Tibial artery (tissue), 4 donors: ENCODE measurements at regions not wholly inside any gene's neighbourhood (a gene's known extent, or its start where the extent isn't known, plus 50 kb on each side); places are given as distances from the start of the nearest gene placed in this dataset.

ENCODE experiments used
- DNase-seq, 2 donors: peaks; one replicate each; pipeline ENCODE4 v3.0.0-alpha.2; 2019
- H3K27ac ChIP-seq, 2 donors: fragments of 200-600 bp; sonication (generic) in 1 of 2; 1 replicate in 1 of 2; 2 replicates in 1 of 2; pipeline ENCODE4 v1.5.1; 2018 to 2019; ENCODE audit warnings: mild to moderate bottlenecking in 1 of 2
- H3K27me3 ChIP-seq, 2 donors: fragments of 200-600 bp; sonication (generic) in 1 of 2; one replicate each; pipeline versions ENCODE4 v1.5.1 to v1.6.0; 2016 to 2019
- H3K36me3 ChIP-seq, 3 donors: fragments of 200-600 bp; sonication (generic) in 2 of 3; one replicate each; pipeline ENCODE4 v1.5.1; 2016 to 2019; ENCODE audit warnings: mild to moderate bottlenecking in 2 of 3
- H3K4me1 ChIP-seq, 4 donors: fragments of 200-600 bp; sonication (generic) in 2 of 4; 1 replicate in 3 of 4; 2 replicates in 1 of 4; pipeline ENCODE4 v1.5.1; 2016 to 2019
- H3K4me3 ChIP-seq, 2 donors: fragments of 200-600 bp; sonication (generic) in 1 of 2; 1 replicate in 1 of 2; 2 replicates in 1 of 2; pipeline ENCODE4 v1.5.1; 2018 to 2019; ENCODE audit warnings: mild to moderate bottlenecking in 2 of 2
- H3K9me3 ChIP-seq, 3 donors: fragments of 200-600 bp; sonication (generic) in 1 of 3; one replicate each; pipeline ENCODE4 v1.5.1; 2016 to 2019
- intact Hi-C: fragments of 100-400 bp; cut with DNase I; formaldehyde crosslinking; loops from one replicate; pipeline ENCODE4 v1.15.0; 2023; ENCODE audit warnings: low total_unique reads
- TF ChIP-seq, protein P1 (sequence below), 2 experiments: fragments of 200-600 bp in 1 of 2; fragments of 450-650 bp in 1 of 2; IDR thresholded peaks; one replicate each; pipeline ENCODE4 v1.5.1; 2017 to 2019; ENCODE audit warnings: antibody characterized with exemption in 2 of 2, mild to moderate bottlenecking in 1 of 2, moderate library complexity in 1 of 2

DNA sequence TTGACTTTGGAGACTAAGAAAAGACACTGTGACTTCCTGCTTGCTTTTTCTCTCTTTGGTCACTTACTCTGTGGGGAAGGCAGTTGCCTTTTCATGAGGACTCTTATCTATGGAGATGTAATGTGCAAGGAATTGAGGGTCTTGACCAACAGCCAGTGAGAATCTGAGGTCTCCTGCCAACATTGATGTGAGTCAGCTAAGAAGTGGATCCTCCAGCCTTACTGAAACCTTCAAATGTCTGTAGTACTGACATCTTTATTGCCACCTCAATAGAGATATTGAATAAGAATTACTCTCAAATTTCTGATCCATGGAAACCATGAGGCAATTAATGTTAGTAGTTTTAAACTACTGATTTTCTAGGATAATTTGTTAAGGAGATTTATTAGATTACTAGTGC is 598.4 kb downstream of the ADGRL2 start:
- no peaks in the 10 kb centered on the region for H3K9me3 ChIP-seq

DNA sequence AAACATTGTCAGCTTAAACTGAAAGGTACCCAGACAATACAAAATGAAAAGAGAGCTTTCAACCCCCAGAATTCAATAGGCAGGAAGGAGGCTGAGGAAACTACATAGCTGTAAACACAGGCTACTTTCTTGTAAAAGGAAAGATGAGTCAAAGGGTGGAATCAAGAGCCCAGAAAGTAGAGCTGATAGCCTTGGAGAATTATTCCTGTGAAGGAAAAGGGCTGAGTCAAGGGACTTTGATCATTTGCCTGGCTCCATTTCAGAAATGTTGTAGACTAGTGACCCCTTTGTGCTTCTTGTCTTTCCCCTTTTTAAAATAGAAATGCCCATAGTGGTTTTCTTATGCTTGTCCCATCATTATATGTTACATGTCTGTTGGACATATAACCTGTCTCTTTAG is 597.6 kb downstream of the ADGRL2 start:
- Histone ChIP-seq H3K27me3 (no peaks in the 10 kb centered on the region), H3K9me3 (no peaks in the 10 kb centered on the region), H3K4me3 (no peak overlapping the region), H3K36me3 (no peaks in the 10 kb centered on the region), H3K27ac (no peak overlapping the region), H3K4me1 (peaks cover 0 to 4% (median under 1%) of the 10 kb centered on the region in 4 donors)
- TF ChIP-seq, protein P1, sequence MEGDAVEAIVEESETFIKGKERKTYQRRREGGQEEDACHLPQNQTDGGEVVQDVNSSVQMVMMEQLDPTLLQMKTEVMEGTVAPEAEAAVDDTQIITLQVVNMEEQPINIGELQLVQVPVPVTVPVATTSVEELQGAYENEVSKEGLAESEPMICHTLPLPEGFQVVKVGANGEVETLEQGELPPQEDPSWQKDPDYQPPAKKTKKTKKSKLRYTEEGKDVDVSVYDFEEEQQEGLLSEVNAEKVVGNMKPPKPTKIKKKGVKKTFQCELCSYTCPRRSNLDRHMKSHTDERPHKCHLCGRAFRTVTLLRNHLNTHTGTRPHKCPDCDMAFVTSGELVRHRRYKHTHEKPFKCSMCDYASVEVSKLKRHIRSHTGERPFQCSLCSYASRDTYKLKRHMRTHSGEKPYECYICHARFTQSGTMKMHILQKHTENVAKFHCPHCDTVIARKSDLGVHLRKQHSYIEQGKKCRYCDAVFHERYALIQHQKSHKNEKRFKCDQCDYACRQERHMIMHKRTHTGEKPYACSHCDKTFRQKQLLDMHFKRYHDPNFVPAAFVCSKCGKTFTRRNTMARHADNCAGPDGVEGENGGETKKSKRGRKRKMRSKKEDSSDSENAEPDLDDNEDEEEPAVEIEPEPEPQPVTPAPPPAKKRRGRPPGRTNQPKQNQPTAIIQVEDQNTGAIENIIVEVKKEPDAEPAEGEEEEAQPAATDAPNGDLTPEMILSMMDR (IDR thresholded peaks at IDR 0.05) = no peak
- DNase-seq = no peak
- intact Hi-C loops = no loop called here

More for the DNA sequence above, 598.4 kb downstream of the ADGRL2 start:
- H3K4me3 ChIP-seq = no peak overlapping the region
- no peak for DNase-seq
- TF ChIP-seq, protein P1 (IDR thresholded peaks at IDR 0.05) = no peak
- intact Hi-C loops = no loop called here
- no peaks in the 10 kb centered on the region for H3K36me3 ChIP-seq
- no peaks in the 10 kb centered on the region for H3K27me3 ChIP-seq
- H3K4me1 ChIP-seq = peaks cover 0 to 4% (median 0%) of the 10 kb centered on the region in 4 donors
- no peak overlapping the region for H3K27ac ChIP-seq

DNA sequence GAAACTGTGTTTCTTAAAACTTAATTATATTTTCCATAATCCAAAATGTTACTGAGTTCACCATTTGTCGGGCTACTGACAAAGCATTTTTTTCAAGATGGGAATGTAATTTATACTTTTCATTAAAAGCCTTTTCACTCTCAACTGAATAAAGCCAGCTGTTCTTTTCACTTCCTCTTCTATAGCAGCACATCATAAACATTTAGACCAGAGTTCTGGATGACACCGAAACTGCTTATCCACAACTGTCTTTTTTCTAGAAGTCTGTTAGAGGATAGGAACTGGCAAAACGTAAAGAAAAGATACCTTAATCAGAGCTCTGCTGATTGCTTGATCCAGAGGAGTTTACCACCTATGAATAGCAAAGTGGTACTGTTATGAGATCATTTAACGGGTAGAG is 594.7 kb downstream of the ADGRL2 start:
- Histone ChIP-seq H3K27ac (no peak overlapping the region), H3K9me3 (no peaks in the 10 kb centered on the region), H3K36me3 (no peaks in the 10 kb centered on the region), H3K27me3 (no peaks in the 10 kb centered on the region), H3K4me3 (no peak overlapping the region), H3K4me1 (peaks cover 0 to 19% (median 2%) of the 10 kb centered on the region in 4 donors)
- intact Hi-C loops = no loop called here
- TF ChIP-seq, protein P1 (IDR thresholded peaks at IDR 0.05) = no peak
- DNase-seq = no peak

DNA sequence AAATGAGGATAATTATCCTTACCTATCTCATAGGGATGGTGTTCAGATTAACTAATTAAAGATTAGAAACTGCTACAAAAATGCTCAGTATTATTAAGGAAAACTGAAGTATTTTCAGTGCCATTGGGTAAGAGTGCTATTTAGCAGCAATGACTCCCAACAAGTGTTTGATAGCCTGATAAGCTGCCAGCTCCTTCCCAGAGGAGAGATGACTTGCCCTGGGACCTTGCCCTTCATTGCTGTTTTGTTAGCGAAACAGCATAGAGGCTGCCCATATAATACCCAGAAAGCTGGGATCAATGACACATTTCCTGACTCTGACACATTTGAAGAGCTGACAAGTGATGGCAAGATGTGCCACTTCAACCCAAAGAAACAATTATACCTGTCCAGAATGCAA is 592.2 kb downstream of the ADGRL2 start:
- intact Hi-C loops = no loop called here
- no peak overlapping the region for H3K27ac ChIP-seq
- peaks cover 0 to 19% (median 2%) of the 10 kb centered on the region in 4 donors for H3K4me1 ChIP-seq
- no peaks in the 10 kb centered on the region for H3K36me3 ChIP-seq
- H3K27me3 ChIP-seq = no peaks in the 10 kb centered on the region
- TF ChIP-seq, protein P1 (IDR thresholded peaks at IDR 0.05) = no peak
- no peaks in the 10 kb centered on the region for H3K9me3 ChIP-seq
- DNase-seq = no peak
- no peak overlapping the region for H3K4me3 ChIP-seq

DNA sequence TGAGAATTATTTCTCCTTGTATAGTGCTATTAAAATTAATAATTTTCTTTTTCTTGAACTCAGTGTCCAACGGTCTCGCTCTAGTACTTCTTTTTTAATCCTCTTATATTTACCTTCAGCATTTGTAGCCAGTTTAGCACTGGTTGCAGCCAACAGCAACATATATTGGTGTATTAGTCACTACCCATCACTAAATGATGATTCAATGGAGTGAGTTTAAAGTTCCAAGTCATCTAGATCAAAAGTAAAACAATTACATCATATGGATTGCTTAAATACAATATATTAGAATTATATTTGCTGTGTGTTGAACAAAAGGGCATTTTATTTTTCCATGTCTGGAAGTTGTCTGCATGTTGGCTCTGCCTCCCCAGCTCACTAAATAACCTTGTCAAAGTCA is 591.8 kb downstream of the ADGRL2 start:
- no peaks in the 10 kb centered on the region for H3K36me3 ChIP-seq
- no peak for DNase-seq
- no peaks in the 10 kb centered on the region for H3K9me3 ChIP-seq
- H3K27ac ChIP-seq = no peak overlapping the region
- TF ChIP-seq, protein P1 (IDR thresholded peaks at IDR 0.05) = no peak
- intact Hi-C loops = no loop called here
- no peaks in the 10 kb centered on the region for H3K27me3 ChIP-seq
- no peak overlapping the region for H3K4me3 ChIP-seq
- peaks cover 0 to 19% (median 2%) of the 10 kb centered on the region in 4 donors for H3K4me1 ChIP-seq

DNA sequence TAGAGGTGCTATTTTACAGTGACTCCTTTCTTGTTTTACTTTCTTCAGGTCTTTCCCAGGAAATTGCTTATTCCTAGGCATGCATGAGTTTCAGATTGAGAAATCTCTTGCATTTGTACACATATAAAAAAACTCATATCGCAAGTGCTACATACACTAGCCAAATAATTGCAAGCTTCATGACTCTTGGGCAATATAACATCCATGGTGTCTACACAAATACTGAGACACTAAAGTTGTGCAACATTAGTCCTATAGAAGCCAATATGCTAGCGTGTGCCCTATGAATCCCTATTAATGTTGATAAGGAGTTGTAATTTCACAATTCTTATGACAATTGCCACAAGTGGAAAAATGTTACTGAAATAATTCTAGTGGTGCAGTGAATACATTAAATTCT is 591.0 kb downstream of the ADGRL2 start:
- Histone ChIP-seq H3K27ac (no peak overlapping the region), H3K9me3 (no peaks in the 10 kb centered on the region), H3K27me3 (no peaks in the 10 kb centered on the region), H3K36me3 (no peaks in the 10 kb centered on the region), H3K4me3 (no peak overlapping the region), H3K4me1 (peaks cover 0 to 19% (median 0%) of the 10 kb centered on the region in 4 donors)
- TF ChIP-seq, protein P1 (IDR thresholded peaks at IDR 0.05) = no peak
- DNase-seq = no peak
- intact Hi-C loops = no loop called here
